Gastroesophageal sphincter (tissue), 4 donors: ENCODE measurements at regions not wholly inside any gene's neighbourhood (a gene's known extent, or its start where the extent isn't known, plus 50 kb on each side); places are given as distances from the start of the nearest gene placed in this dataset.

ENCODE experiments used
- ATAC-seq: fragments of 150-250 bp; one replicate; pipeline ENCODE4 v1.9.1; 2016; ENCODE audit warnings: mild to moderate bottlenecking, moderate library complexity
- H3K27ac ChIP-seq, 4 donors: fragments of 200-600 bp; sonication (generic) in 3 of 4; 1 replicate in 3 of 4; 2 replicates in 1 of 4; pipeline ENCODE4 v1.5.1; 2016 to 2019
- H3K27me3 ChIP-seq: fragments of 200-600 bp; sonication (generic); one replicate; pipeline ENCODE4 v1.5.1; 2019
- H3K36me3 ChIP-seq, 2 donors: fragments of 200-600 bp; sonication (generic); one replicate each; pipeline ENCODE4 v1.5.1; 2019; ENCODE audit warnings: control low read depth in 1 of 2
- H3K4me1 ChIP-seq, 3 donors: fragments of 200-600 bp; sonication (generic); 1 replicate in 2 of 3; 2 replicates in 1 of 3; pipeline ENCODE4 v1.5.1; 2016 to 2019; ENCODE audit warnings: control low read depth in 2 of 3
- H3K4me3 ChIP-seq, 2 donors: fragments of 200-600 bp; sonication (generic); one replicate each; pipeline ENCODE4 v1.5.1; 2019; ENCODE audit warnings: mild to moderate bottlenecking in 1 of 2, moderate library complexity in 1 of 2
- H3K9me3 ChIP-seq, 3 donors: fragments of 200-600 bp; sonication (generic); one replicate each; pipeline ENCODE4 v1.5.1; 2017 to 2019; ENCODE audit warnings: control low read depth in 2 of 3
- EP300 ChIP-seq: sonication (generic); formaldehyde crosslinking; IDR thresholded peaks from one replicate; pipeline ENCODE4 v1.6.1; 2017; ENCODE audit warnings: antibody characterized with exemption, mild to moderate bottlenecking
- POLR2A ChIP-seq, 2 donors: fragments of 450-650 bp; IDR thresholded peaks; one replicate each; pipeline ENCODE4 v1.6.1; 2017; ENCODE audit warnings: antibody characterized with exemption in 2 of 2, mild to moderate bottlenecking in 2 of 2, moderate library complexity in 1 of 2
- POLR2AphosphoS5 ChIP-seq: sonication (generic); formaldehyde crosslinking; IDR thresholded peaks from one replicate; pipeline ENCODE4 v1.6.1; 2017; ENCODE audit warnings: antibody characterized with exemption
- WGBS, 2 donors: methylation state at CpG; one replicate each; pipeline ENCODE4 v1.1.5; 2018; ENCODE audit warnings: low coverage in 1 of 2; 5-methylcytosine and 5-hydroxymethylcytosine counted together
- TF ChIP-seq, protein P1 (sequence below), 4 experiments: fragments of 200-600 bp in 2 of 4; fragments of 450-650 bp in 2 of 4; sonication (generic) in 1 of 4; IDR thresholded peaks; one replicate each; pipeline ENCODE4 v1.5.1; 2017 to 2019; ENCODE audit warnings: antibody characterized with exemption in 4 of 4, mild to moderate bottlenecking in 2 of 4, moderate library complexity in 2 of 4

DNA sequence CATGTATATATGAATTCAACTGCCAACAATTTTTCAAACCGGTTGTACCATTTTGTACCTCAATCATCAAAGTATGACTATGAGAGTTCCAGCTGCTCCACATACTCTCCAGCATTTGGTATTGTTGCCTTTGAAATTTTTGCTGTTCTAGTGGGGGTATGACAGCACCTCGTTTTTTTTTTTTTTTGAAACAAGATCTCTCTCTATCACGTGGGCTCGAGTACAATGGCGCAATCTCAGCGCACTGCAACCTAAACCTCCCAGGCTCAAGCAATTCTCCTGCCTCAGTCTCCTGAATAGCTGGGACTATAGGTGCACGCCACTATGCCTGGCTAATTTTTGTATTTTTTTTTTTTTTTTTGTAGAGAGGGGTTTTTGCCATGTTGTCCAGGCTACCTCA, 144.7 kb upstream of the JARID2 start:
- TF ChIP-seq POLR2AphosphoS5 = no peak
- TF ChIP-seq, protein P1, sequence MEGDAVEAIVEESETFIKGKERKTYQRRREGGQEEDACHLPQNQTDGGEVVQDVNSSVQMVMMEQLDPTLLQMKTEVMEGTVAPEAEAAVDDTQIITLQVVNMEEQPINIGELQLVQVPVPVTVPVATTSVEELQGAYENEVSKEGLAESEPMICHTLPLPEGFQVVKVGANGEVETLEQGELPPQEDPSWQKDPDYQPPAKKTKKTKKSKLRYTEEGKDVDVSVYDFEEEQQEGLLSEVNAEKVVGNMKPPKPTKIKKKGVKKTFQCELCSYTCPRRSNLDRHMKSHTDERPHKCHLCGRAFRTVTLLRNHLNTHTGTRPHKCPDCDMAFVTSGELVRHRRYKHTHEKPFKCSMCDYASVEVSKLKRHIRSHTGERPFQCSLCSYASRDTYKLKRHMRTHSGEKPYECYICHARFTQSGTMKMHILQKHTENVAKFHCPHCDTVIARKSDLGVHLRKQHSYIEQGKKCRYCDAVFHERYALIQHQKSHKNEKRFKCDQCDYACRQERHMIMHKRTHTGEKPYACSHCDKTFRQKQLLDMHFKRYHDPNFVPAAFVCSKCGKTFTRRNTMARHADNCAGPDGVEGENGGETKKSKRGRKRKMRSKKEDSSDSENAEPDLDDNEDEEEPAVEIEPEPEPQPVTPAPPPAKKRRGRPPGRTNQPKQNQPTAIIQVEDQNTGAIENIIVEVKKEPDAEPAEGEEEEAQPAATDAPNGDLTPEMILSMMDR (IDR thresholded peaks at IDR 0.05) = no peak
- TF ChIP-seq POLR2A (IDR thresholded peaks at IDR 0.05) = no peak
- no peak for TF ChIP-seq EP300
- Histone ChIP-seq H3K4me3 (no peak overlapping the region), H3K9me3 (peaks cover 0 to 5% (median 0%) of the 10 kb centered on the region in 3 donors), H3K27me3 (no peaks in the 10 kb centered on the region), H3K36me3 (no peaks in the 10 kb centered on the region), H3K4me1 (no peaks in the 10 kb centered on the region), H3K27ac (no peak overlapping the region)
- no peak for ATAC-seq
- WGBS, 2 donors = 85 to 94% methylated on average over 6 to 7 of the region's 7 CpGs

DNA sequence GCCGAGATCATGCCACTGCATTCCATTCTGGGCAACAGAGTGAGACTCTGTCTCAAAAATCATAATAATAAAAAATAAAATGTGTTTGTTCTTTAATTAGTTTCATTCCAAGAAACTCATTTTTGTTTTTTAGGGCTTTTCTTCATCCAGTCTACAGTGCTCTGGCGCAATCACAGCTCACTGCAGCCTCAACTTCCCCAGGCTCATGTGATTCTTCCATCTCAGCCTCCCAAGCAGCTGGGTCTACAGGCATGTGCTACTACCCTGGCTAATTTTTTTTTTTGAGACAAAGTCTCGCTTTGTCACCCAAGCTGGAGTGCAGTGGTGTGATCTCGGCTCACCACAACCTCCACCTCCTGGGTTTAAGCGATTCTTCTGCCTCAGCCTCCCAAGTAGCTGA, 143.6 kb upstream of the JARID2 start:
- no peaks in the 10 kb centered on the region for H3K36me3 ChIP-seq
- no peaks in the 10 kb centered on the region for H3K27me3 ChIP-seq
- ATAC-seq = no peak
- peaks cover 0 to 10% (median 0%) of the 10 kb centered on the region in 3 donors for H3K9me3 ChIP-seq
- WGBS, 2 donors = 94 to 100% methylated on average over 2 of the region's 5 CpGs
- TF ChIP-seq POLR2A (IDR thresholded peaks at IDR 0.05) (no peak), EP300 (no peak), POLR2AphosphoS5 (no peak)
- TF ChIP-seq, protein P1 (IDR thresholded peaks at IDR 0.05) = no peak
- H3K4me3 ChIP-seq = no peak overlapping the region
- no peak overlapping the region for H3K27ac ChIP-seq
- no peaks in the 10 kb centered on the region for H3K4me1 ChIP-seq

DNA sequence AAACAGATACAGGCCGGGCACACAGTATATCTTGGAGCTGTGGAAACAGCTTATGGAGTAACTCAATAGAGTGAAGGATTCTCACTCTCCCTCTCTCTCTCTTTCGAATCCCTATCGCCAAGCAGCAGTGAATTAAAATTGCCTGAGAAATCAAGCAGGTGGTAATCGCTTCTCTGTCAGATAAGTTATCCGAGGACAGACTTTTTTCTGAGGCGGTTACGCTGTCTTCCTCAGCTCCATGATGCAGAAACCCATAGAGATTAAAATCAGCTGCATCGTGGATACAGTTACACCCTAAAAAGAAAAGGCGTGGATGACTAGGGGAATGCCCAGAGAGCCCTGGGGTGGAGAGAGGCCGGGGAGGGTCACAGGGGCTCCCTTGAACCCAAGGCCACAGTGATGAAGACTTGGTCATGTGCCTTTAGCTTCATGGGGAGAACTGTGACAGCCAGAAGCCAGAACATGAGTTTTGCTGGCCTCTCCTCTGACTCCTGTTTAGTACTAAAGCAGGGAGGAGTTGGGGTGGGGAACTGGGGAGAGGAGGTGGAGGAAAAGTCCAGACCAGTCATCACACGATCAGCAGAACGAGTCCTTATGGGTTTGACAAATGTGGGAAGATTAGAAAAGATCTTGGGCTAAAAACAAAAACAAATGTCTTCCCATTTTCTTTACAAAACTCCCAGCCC, 138.8 kb upstream of the JARID2 start:
- Histone ChIP-seq H3K9me3 (peaks cover 0 to 10% (median 0%) of the 10 kb centered on the region in 3 donors), H3K36me3 (no peaks in the 10 kb centered on the region), H3K27ac (no peak overlapping the region), H3K4me1 (no peaks in the 10 kb centered on the region), H3K27me3 (no peaks in the 10 kb centered on the region), H3K4me3 (no peak overlapping the region)
- 66 to 85% methylated on average over 7 to 12 of the region's 12 CpGs for WGBS, 2 donors
- TF ChIP-seq EP300 = no peak
- TF ChIP-seq, protein P1 (IDR thresholded peaks at IDR 0.05) = no peak
- TF ChIP-seq POLR2A (IDR thresholded peaks at IDR 0.05) = no peak
- TF ChIP-seq POLR2AphosphoS5 = no peak
- no peak for ATAC-seq

DNA sequence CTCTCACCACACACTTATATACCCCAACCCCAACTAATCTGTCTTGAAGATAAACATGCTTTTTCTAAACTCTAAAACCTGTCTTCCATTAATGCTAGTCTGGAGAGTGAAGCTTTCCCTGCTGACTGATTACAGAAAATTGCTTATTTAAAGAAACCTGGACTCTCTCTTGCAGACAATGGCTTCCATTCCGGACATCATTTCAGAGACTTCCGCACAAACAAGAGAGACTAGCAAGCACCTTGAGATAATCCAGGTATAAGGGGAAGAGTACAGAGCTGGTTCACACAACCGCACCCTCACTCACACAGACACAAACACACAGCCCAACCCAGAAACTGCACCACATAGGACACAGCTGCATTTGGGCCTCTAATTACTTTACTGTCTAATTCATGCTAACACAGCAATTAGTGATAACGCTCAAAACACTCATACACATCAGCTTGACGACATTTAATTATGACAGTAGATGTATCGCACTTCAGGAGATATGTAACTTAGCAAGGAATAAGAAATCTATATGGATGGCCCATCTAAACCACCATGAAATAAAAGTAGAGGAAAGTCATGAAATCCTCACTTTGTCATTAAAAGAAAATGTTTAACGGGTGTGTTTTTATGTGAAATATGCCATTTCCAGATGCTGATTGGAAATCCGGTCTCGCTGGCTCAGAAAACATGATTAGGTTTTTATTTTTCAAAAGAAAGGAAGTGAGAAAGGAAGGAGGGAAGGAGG, 138.1 kb upstream of the JARID2 start:
- no peak overlapping the region for H3K27ac ChIP-seq
- H3K36me3 ChIP-seq = no peaks in the 10 kb centered on the region
- no peaks in the 10 kb centered on the region for H3K4me1 ChIP-seq
- no peaks in the 10 kb centered on the region for H3K27me3 ChIP-seq
- TF ChIP-seq POLR2AphosphoS5 (no peak), EP300 (no peak), POLR2A (IDR thresholded peaks at IDR 0.05) (no peak)
- TF ChIP-seq, protein P1 (IDR thresholded peaks at IDR 0.05) = no peak
- H3K4me3 ChIP-seq = no peak overlapping the region
- H3K9me3 ChIP-seq = peaks cover 0 to 10% (median 0%) of the 10 kb centered on the region in 3 donors
- 86 to 94% methylated on average over 8 to 9 of the region's 9 CpGs for WGBS, 2 donors
- no peak for ATAC-seq

DNA sequence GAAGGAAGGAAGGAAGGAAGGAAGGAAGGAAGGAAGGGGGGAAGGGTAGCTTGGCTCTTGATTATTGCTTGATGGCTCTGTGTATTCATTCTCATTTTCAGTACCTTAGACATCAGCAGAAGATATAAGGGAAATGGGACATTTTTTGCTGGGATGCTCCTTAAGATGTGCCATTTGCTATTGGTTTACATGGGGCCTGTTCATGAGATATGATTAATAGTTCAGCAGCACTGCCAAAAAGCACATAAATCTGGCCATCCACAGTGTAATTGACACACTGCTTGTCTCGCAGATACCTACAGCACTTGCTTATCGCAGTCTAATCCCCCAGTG, 137.5 kb upstream of the JARID2 start:
- no peaks in the 10 kb centered on the region for H3K4me1 ChIP-seq
- WGBS, 2 donors = 60 to 100% methylated on average over 1 to 2 of the region's 2 CpGs

More for the DNA sequence above, 137.5 kb upstream of the JARID2 start:
- Histone ChIP-seq H3K27me3 (no peaks in the 10 kb centered on the region), H3K4me3 (no peak overlapping the region), H3K9me3 (peaks cover 0 to 10% (median 0%) of the 10 kb centered on the region in 3 donors), H3K36me3 (no peaks in the 10 kb centered on the region), H3K27ac (no peak overlapping the region)
- ATAC-seq = no peak
- TF ChIP-seq EP300 (no peak), POLR2A (IDR thresholded peaks at IDR 0.05) (no peak), POLR2AphosphoS5 (no peak)
- TF ChIP-seq, protein P1 (IDR thresholded peaks at IDR 0.05) = no peak
